GM19238 (cell line): ENCODE measurements at regions not wholly inside any gene's neighbourhood (a gene's known extent, or its start where the extent isn't known, plus 50 kb on each side); places are given as distances from the start of the nearest gene placed in this dataset.

Experiments
- DNase-seq: peaks from one replicate; pipeline ENCODE4 v3.0.0; 2011; ENCODE audit warnings: low spot score; ENCODE audit not compliant: insufficient read length

DNA sequence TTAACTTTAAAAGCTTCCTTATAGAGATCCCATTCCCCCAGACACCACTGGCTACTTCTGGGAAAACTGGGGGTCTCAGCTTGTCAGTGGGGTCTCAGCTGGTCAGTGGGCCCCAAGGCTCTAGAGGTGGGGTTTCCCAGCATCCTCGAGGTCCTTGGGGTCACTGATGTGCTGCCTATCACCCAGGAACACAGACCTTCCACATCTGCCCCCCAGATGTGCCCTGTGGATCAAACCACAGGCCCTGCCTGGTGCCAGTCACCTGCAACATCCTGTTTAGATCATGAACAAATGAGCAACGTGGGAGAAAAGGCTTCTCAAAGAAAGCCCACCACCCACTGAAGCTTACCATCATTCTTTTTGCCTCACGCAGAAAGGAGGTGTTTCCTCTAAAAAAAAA lies 165.6 kb upstream of the FSTL4 start:
- no peak for DNase-seq

GRCh38 chr5:133775584-133776304 lies 163.4 kb upstream of the FSTL4 start:
- no peak for DNase-seq

- no peak for DNase-seq
These were observed 161.2 kb upstream of the FSTL4 start for GRCh38 chr5:133773247-133774202.

DNA sequence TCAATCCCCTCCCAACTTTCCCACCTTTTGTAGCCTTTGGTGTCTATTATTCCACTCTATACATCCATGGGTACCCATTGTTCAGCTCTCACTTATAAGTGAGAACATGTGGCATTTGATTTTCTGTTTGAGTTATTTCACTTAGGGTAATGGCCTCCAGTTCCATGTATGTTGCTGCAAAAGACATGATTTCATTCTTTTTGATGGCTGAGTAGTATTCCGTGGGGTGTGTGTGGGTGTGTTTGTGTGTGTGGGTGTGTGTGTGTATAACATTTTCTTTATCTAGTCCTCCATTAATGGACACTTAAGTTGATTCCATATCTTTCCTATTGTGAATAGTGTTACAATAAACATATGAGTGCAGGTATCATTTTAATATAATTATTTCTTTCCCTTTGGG lies 157.5 kb upstream of the FSTL4 start:
- no peak for DNase-seq

GRCh38 chr5:133763744-133764143 lies 151.4 kb upstream of the FSTL4 start:
- no peak for DNase-seq

DNA sequence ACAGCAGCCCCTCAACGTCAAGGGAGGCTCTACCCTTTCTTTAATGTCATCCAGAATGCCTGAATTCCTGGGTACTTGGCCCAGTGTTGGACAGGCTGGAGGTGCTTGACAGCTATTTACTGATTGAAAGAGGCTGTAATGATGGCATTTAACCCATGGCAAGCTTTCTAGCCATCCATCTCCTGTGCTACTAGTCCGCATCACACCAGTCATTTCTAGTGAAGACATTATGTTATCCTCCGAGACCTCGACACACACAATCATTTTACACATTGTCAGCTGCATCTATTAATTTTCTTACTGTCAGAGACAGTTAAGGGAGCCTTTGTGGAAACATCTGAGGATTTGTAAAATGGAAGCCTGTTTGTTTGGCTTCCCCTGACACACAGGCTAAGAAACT lies 149.3 kb upstream of the FSTL4 start:
- DNase-seq, result no peak

DNA sequence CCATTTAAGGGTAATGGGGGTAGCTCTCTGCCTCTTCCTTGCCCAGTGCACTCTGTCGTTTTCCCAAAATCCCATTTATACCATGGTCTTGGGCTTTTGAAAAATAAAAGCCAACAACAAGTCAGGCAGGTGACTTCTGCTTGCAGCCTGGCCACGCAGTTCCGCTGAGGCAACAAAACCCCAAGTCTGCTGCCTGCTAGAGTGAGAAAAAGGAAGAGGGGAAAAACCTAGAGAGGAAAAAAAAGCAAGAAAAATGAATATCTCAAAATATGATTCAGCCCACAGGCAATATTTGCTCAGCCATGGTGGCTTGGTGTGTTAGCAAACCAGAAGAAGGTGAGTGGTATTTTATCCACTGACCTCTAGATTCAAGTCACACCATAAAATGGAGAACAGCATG lies 148.2 kb upstream of the FSTL4 start:
- DNase-seq, result no peak

GRCh38 chr5:133758641-133759040 lies 146.3 kb upstream of the FSTL4 start:
- no peak for DNase-seq

- no peak for DNase-seq
These were observed 145.1 kb upstream of the FSTL4 start for GRCh38 chr5:133757396-133757945.

DNA sequence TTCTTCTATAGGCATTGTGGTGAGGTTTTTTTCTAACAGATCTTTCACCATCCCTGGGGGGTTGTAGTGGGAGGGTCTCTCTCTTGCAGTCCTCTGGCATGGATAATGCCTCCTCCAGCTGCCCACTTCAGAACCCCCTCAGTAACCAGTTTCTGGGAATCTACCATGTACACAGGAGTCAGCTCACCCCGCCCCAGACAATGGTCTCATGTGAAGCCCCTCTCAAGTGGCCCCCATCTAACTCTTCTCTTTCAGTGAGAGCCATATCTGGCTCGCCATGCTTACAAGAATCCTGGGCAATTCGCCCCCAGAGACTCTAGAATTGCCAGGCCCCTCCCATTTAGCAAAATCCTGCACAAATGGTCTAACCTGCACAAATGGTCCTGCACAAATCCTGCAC lies 144.4 kb upstream of the FSTL4 start:
- no peak for DNase-seq

DNA sequence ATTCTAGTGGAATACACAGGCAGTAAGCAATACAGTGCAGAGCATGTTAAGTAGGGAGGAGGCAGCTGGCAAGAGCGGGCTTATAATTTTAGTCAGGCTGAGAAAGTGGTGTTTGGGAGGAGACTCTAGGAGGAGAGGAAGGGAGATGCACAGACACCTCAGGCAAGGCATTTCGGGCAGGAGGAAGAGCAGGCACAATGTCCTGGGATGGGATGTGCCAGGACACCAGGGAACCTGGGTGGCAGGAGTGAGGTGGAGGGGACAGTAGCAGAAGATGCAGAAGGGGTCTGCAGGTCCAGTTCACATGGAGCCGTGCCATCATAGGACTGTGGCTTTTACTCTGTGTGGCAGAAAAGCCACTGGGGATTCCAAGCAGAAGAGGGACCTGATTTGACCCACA lies 143.7 kb upstream of the FSTL4 start:
- no peak for DNase-seq

DNA sequence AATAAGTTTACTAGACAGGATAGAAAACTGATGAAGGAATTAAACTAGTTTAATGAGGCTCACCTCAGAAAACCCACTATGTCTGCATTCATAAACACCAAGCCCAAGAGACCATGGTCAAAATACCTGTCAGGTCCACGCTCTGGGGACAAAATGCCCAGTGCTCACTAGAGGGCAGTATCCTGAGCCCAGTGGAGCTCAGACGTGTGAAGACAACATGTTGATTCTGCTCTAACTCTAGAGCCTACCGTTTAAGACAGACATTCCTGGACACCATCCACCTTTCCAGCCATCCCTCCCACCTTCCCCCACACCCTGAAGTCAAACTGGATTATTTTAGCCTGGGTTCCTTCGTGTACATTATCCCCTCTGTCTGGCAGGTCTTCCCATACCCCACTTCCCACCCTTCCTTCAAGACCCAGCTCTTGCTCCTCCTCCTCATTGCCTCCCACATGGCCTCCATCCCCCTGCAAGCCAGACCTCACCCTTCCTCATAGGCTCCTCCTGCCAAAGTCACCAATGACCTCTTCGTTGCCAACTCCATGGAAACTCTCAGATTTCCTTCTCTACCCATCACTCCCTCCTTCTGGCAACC lies 142.3 kb upstream of the FSTL4 start:
- DNase-seq, result peak; percentile 32

GRCh38 chr5:133753856-133754255 lies 141.5 kb upstream of the FSTL4 start:
- no peak for DNase-seq

DNA sequence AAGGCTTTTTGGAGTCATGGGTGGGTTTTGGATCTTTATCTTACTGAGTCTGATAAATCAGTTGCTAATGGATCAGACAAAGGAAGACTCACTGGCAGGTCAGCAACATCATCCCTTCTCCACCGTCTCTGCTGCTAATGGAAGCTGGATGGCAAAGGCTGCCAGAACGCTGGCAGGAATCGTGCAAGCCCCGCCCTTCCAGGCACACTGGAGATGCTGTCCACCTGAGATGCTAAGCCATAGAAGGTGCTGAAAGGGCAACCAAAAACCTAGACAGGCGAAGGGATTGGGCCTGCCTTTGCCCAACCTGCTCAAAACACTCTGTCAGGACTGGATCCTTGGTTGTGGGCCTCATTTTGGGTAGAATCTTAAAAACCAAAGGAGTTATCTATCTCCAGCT lies 139.5 kb upstream of the FSTL4 start:
- DNase-seq, result no peak

GRCh38 chr5:133751421-133751820 lies 139.1 kb upstream of the FSTL4 start:
- no peak for DNase-seq

DNA sequence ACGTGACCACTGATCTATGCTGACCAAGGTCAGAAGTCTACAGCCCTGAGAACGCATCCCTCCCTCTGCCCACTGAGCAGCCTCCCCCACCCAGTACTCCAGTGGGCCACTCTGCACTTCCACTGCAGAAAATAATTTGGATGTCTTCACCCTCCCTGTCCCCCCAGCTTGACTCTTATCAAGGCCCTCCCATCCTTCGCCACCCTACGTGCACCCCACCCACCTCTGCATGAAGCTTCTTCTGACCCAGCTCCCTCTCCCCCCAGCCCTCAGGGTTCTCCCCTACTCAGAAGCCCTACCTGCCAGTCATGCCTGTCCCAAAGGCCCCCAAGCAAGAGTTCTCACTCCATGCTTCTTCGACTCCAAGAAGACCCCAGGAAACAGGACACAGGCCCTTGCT lies 138.5 kb upstream of the FSTL4 start:
- no peak for DNase-seq

GRCh38 chr5:133750356-133750755 lies 138.0 kb upstream of the FSTL4 start:
- DNase-seq, result no peak

- no peak for DNase-seq
These were observed 137.1 kb upstream of the FSTL4 start for GRCh38 chr5:133749331-133749985.

DNA sequence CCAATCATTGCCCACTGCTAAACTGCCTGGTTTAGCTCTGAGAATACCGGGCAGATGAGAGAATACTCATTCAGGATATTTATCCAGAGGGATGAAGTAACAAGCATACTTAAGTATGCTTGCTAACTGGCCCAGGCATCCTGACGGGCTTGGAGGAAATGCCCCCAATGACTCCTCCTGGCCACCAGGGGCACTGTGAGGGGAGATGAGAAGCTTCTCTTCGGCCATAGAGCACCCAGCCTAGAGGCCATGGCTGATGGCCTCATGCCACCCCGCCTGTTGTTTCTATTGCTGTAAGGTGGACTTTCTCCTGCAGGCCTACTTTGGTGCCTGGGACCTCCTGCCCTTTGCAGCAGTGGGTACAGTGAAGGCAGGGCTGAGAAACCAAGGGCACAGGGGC lies 134.5 kb upstream of the FSTL4 start:
- DNase-seq, result peak; percentile 13

DNA sequence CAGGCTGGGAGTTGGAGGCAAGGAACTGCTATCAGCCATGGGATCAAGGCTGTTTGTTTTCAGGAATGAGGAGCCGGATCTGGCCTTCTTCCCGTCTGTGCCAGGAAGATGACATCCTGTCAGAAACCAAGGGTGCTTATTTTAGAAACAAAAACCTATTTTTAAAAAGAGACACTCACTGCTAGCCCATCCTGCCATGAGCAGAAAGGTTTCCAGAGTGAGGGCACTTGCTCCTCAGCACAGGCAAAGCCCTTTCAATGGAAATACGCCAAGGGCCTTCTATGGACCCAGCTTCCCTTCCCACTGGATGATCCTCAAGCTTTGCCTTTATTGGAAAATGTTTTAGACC lies 132.6 kb upstream of the FSTL4 start:
- no peak for DNase-seq
